HCT116 (cell line): ENCODE measurements at regions not wholly inside any gene's neighbourhood (a gene's known extent, or its start where the extent isn't known, plus 50 kb on each side); places are given as distances from the start of the nearest gene placed in this dataset.

ENCODE experiments used
- ATAC-seq: fragments of 200-7000 bp; cut with Tn5 transposase; 2 replicates; pipeline ENCODE4 v1.9.1; 2020; ENCODE audit warnings: mild to moderate bottlenecking, moderate library complexity
- BruUV-seq: library from RNA; stranded (reverse); fragments of 400-500 nt; replicated peaks from 2 replicates; lab custom pipeline; 2021; lab: Mats Ljungman, UMichigan
- CTCF ChIA-PET: fragments of 300-600 bp; sonication (Branson Sonifier 250); formaldehyde crosslinking; loops from one replicate; lab custom pipeline; 2021; ENCODE audit warnings: antibody characterized with exemption; lab: Charles Lee
- POLR2A ChIA-PET: fragments of 300-600, 350-600 bp; sonication (Branson Sonifier 250); formaldehyde crosslinking; loops from one replicate; lab custom pipeline; 2021; ENCODE audit warnings: antibody characterized with exemption; lab: Charles Lee
- RAD21 ChIA-PET, 2 experiments: fragments of 300-600 bp; sonication (Branson Sonifier 250); formaldehyde crosslinking; loops; one replicate each; lab custom pipeline; 2023; ENCODE audit warnings: low total read pairs in 2 of 2; ENCODE audit not compliant: uncharacterized antibody in 2 of 2, unreplicated experiment in 2 of 2, low non-redundant PET in 1 of 2; lab: Charles Lee
- DNase-seq: peaks from one replicate; pipeline ENCODE4 v3.0.0-alpha.2; 2010; ENCODE audit warnings: low read depth, low spot score
- H2AFZ ChIP-seq: fragments of 200-600 bp; shearing (Covaris generic), sonication (generic); 2 replicates; pipeline ENCODE4 v1.6.1; 2017; ENCODE audit warnings: low read depth, mixed run types, mixed read lengths, antibody characterized with exemption, low read length; ENCODE audit not compliant: poor library complexity, severe bottlenecking
- H3K27ac ChIP-seq: 2 replicates; pipeline ENCODE4 v1.5.1; 2012; ENCODE audit warnings: low read depth, low read length
- H3K27me3 ChIP-seq: fragments of 200-600 bp; sonication (generic); 2 replicates; pipeline ENCODE4 v1.6.1; 2016; ENCODE audit warnings: mixed run types, low read length, mixed read lengths; ENCODE audit not compliant: insufficient read depth
- H3K36me3 ChIP-seq, 2 experiments: fragments of 200-500 bp in 1 of 2; fragments of 200-600 bp in 1 of 2; sonication (Bioruptor generic) in 1 of 2; sonication (generic) in 1 of 2; 2 replicates each; pipeline versions ENCODE4 v1.5.1 to v1.6.1; 2014 to 2016; ENCODE audit warnings: low read length in 2 of 2, inconsistent platforms in 1 of 2, mixed read lengths in 1 of 2, mixed run types in 1 of 2; ENCODE audit not compliant: insufficient read depth in 2 of 2, control insufficient read depth in 1 of 2
- H3K4me1 ChIP-seq, 2 experiments: fragments of 200-600 bp in 1 of 2; sonication (generic) in 1 of 2; 2 replicates each; pipeline versions ENCODE4 v1.5.1 to v1.6.1; 2012 to 2017; ENCODE audit warnings: low read length in 2 of 2, inconsistent platforms in 1 of 2, mild to moderate bottlenecking in 1 of 2, mixed read lengths in 1 of 2, mixed run types in 1 of 2, moderate library complexity in 1 of 2; ENCODE audit not compliant: insufficient read depth in 2 of 2, control insufficient read depth in 1 of 2
- H3K4me2 ChIP-seq: fragments of 200-600 bp; sonication (generic); 2 replicates; pipeline ENCODE4 v1.6.1; 2017; ENCODE audit warnings: mixed run types, low read length, mixed read lengths
- H3K4me3 ChIP-seq, 2 experiments: fragments of 200-600 bp in 1 of 2; sonication (generic) in 1 of 2; replicated peaks in 1 of 2; 2 replicates each; pipeline ENCODE4 v1.5.1; 2011 to 2016; ENCODE audit warnings: low read length in 2 of 2, control low read depth in 1 of 2, low read depth in 1 of 2, mild to moderate bottlenecking in 1 of 2, mixed read lengths in 1 of 2, mixed run types in 1 of 2
- H3K79me2 ChIP-seq: fragments of 200-600 bp; sonication (generic); 2 replicates; pipeline ENCODE4 v1.6.1; 2017; ENCODE audit warnings: mild to moderate bottlenecking, mixed run types, low read length, moderate library complexity, mixed read lengths; ENCODE audit not compliant: insufficient read depth
- H3K9ac ChIP-seq: fragments of 200-600 bp; sonication (generic); 2 replicates; pipeline ENCODE4 v1.6.1; 2016; ENCODE audit warnings: low read length, mixed read lengths
- H3K9me2 ChIP-seq: fragments of 200-600 bp; sonication (generic), shearing (Covaris generic); 2 replicates; pipeline ENCODE4 v1.6.1; 2017; ENCODE audit warnings: mixed run types, mild to moderate bottlenecking, moderate library complexity; ENCODE audit not compliant: insufficient read depth
- H3K9me3 ChIP-seq, 2 experiments: fragments of 200-500 bp in 1 of 2; fragments of 200-600 bp in 1 of 2; sonication (Bioruptor generic) in 1 of 2; sonication (generic) in 1 of 2; 2 replicates each; pipeline ENCODE4 v1.6.1; 2014 to 2017; ENCODE audit warnings: low read length in 2 of 2, mixed read lengths in 2 of 2, inconsistent platforms in 1 of 2, low read depth in 1 of 2, mild to moderate bottlenecking in 1 of 2, mixed run types in 1 of 2, moderate library complexity in 1 of 2; ENCODE audit not compliant: control insufficient read depth in 1 of 2, insufficient read depth in 1 of 2
- H4K20me1 ChIP-seq: fragments of 200-600 bp; sonication (generic), shearing (Covaris generic); 2 replicates; pipeline ENCODE4 v1.6.1; 2017; ENCODE audit warnings: mixed run types, mild to moderate bottlenecking, moderate library complexity; ENCODE audit not compliant: insufficient read depth
- CEBPB ChIP-seq: IDR thresholded peaks from 2 replicates; pipeline ENCODE4 v1.6.1; 2012; ENCODE audit warnings: low read depth
- EGR1 ChIP-seq: IDR thresholded peaks from 2 replicates; pipeline ENCODE4 v1.6.1; 2012; ENCODE audit warnings: low read depth
- ELF1 ChIP-seq: IDR thresholded peaks from 2 replicates; pipeline ENCODE4 v1.6.1; 2012; ENCODE audit warnings: low read depth, borderline replicate concordance
- EZH2 ChIP-seq: fragments of 200-600 bp; sonication (generic); IDR thresholded peaks from 2 replicates; pipeline ENCODE4 v1.6.1; 2017; ENCODE audit warnings: antibody characterized with exemption, mixed run types
- EZH2phosphoT487 ChIP-seq: fragments of 200-600 bp; IDR thresholded peaks from 2 replicates; pipeline ENCODE4 v1.6.1; 2018; ENCODE audit warnings: antibody characterized with exemption, borderline replicate concordance
- FOSL1 ChIP-seq: IDR thresholded peaks from 2 replicates; pipeline ENCODE4 v1.6.1; 2012; ENCODE audit warnings: low read depth
- JUND ChIP-seq: IDR thresholded peaks from 2 replicates; pipeline ENCODE4 v1.6.1; 2012
- SRF ChIP-seq: IDR thresholded peaks from 2 replicates; pipeline ENCODE4 v1.6.1; 2012; ENCODE audit warnings: low read depth
- YY1 ChIP-seq: IDR thresholded peaks from 2 replicates; pipeline ENCODE4 v1.6.1; 2011; ENCODE audit warnings: low read length, low read depth, moderate library complexity, mild to moderate bottlenecking; ENCODE audit not compliant: insufficient replicate concordance; ENCODE audit errors: extremely low read depth
- ZBTB33 ChIP-seq: IDR thresholded peaks from 2 replicates; pipeline ENCODE4 v1.6.1; 2011; ENCODE audit warnings: mild to moderate bottlenecking, low read length, moderate library complexity; ENCODE audit not compliant: insufficient replicate concordance; ENCODE audit errors: extremely low read depth
- ZNF274 ChIP-seq: fragments of 200-500 bp; sonication (Bioruptor generic); IDR thresholded peaks from 2 replicates; pipeline ENCODE4 v1.6.1; 2014; ENCODE audit warnings: mild to moderate bottlenecking, low read depth, low read length, inconsistent platforms
- intact Hi-C: fragments of 100-400 bp; cut with micrococcal nuclease; formaldehyde crosslinking; loops from 2 replicates; pipeline ENCODE4 v1.10.0; 2022

- DNase-seq (no peak), ATAC-seq (no peak)
- BruUV-seq = no TSS peak
- intact Hi-C loops = no loop called here
- no peaks in the 10 kb centered on the region for H4K20me1 ChIP-seq
- RAD21 ChIA-PET = no interaction called here
- H3K4me2 ChIP-seq = no peak overlapping the region
- no peaks in the 10 kb centered on the region for H3K79me2 ChIP-seq
- no peaks in the 10 kb centered on the region for H3K4me1 ChIP-seq
- CTCF ChIA-PET = no interaction called here
- peaks cover 49% of the 10 kb centered on the region for H3K27me3 ChIP-seq
- TF ChIP-seq JUND (no peak), ELF1 (no peak), SRF (no peak), EZH2phosphoT487 (no peak), EZH2 (no peak), FOSL1 (no peak), ZBTB33 (no peak), ZNF274 (no peak), YY1 (no peak), EGR1 (no peak), CEBPB (no peak)
- no peak overlapping the region for H3K4me3 ChIP-seq
- H3K36me3 ChIP-seq = no peaks in the 10 kb centered on the region
- no peak overlapping the region for H3K27ac ChIP-seq
- H3K9ac ChIP-seq = no peak overlapping the region
- POLR2A ChIA-PET = no interaction called here
- no peak overlapping the region for H2AFZ ChIP-seq
- no peaks in the 10 kb centered on the region for H3K9me2 ChIP-seq
- no peaks in the 10 kb centered on the region for H3K9me3 ChIP-seq
Observed at GRCh38 chr16:22705799-22706198, 108.2 kb upstream of the HS3ST2 start.
